ENCODE measurements at regions not wholly inside any gene's neighbourhood (a gene's known extent, or its start where the extent isn't known, plus 50 kb on each side); places are given as distances from the start of the nearest gene placed in this dataset.

DNA sequence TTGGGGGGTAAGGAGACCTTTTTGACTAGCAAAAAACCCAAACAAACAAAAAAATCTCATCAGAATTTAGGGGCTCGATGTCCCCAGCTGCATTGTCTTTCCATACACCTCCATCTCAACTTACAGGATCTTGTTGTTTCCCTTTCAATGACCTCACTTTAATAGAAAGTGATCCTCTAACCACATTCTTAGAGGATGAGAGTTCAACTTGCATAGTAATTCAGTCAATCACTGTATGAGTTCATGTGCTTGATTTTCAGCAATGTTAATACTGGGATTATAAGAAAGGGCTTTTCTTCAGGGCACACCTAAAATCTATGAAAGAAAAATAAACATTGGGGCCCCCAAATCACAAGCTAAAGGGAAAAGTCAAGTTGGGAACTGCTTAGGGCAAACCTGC is 1512.0 kb downstream of the SLITRK1 start:
- H3K9me3 ChIP-seq (replicated peaks): 0 out of 2 replicates have a peak, but pooled peaks cover 2% of the 10 kb centered on the region
- no peak for DNase-seq (ENCODE audit: low read depth in 1 of 2, low spot score in 2 of 2)
- no peak overlapping the region for H3K4me3 ChIP-seq
- no peaks in the 10 kb centered on the region for H3K36me3 ChIP-seq
- H3K4me1 ChIP-seq (replicated peaks): no peaks in the 10 kb centered on the region
- H3K27ac ChIP-seq: no peak overlapping the region
- no peaks in the 10 kb centered on the region for H3K27me3 ChIP-seq (replicated peaks)

- Histone ChIP-seq H3K4me1 (replicated peaks) (no peaks in the 10 kb centered on the region), H3K27ac (no peak overlapping the region)
Measured at GRCh38 chr13:82364525-82364924, 1517.7 kb downstream of the SLITRK1 start.

GRCh38 chr13:82358284-82358683 is 1524.0 kb downstream of the SLITRK1 start:
- Histone ChIP-seq H3K4me1 (replicated peaks) (no peaks in the 10 kb centered on the region), H3K27me3 (replicated peaks) (no peaks in the 10 kb centered on the region; the same call in 1 of the 2 replicates), H3K9me3 (replicated peaks) (0 out of 2 replicates have a peak, but pooled peaks cover 3% of the 10 kb centered on the region), H3K36me3 (no peaks in the 10 kb centered on the region), H3K4me3 (no peak overlapping the region), H3K27ac (no peak overlapping the region)
- no peak for DNase-seq (ENCODE audit: low read depth in 1 of 2, low spot score in 2 of 2)

More at GRCh38 chr13:82364525-82364924, 1517.7 kb downstream of the SLITRK1 start:
- H3K27me3 ChIP-seq (replicated peaks): no peaks in the 10 kb centered on the region
- 0 out of 2 replicates have a peak, but pooled peaks cover 2% of the 10 kb centered on the region for H3K9me3 ChIP-seq (replicated peaks)
- no peak overlapping the region for H3K4me3 ChIP-seq
- no peaks in the 10 kb centered on the region for H3K36me3 ChIP-seq
- DNase-seq (ENCODE audit: low read depth in 1 of 2, low spot score in 2 of 2): no peak

GRCh38 chr13:82356667-82357410 is 1525.4 kb downstream of the SLITRK1 start:
- no peak overlapping the region for H3K4me3 ChIP-seq
- no peak overlapping the region for H3K27ac ChIP-seq
- no peaks in the 10 kb centered on the region for H3K4me1 ChIP-seq (replicated peaks)
- 0 out of 2 replicates have a peak, but pooled peaks cover 3% of the 10 kb centered on the region for H3K9me3 ChIP-seq (replicated peaks)
- H3K36me3 ChIP-seq: no peaks in the 10 kb centered on the region
- DNase-seq (ENCODE audit: low read depth in 1 of 2, low spot score in 2 of 2): no peak
- no peaks in the 10 kb centered on the region; the same call in 1 of the 2 replicates for H3K27me3 ChIP-seq (replicated peaks)

- DNase-seq (ENCODE audit: low read depth in 1 of 2, low spot score in 2 of 2): no peak
- Histone ChIP-seq H3K27ac (no peak overlapping the region), H3K36me3 (no peaks in the 10 kb centered on the region), H3K27me3 (replicated peaks) (no peaks in the 10 kb centered on the region), H3K4me3 (no peak overlapping the region), H3K9me3 (replicated peaks) (no peaks in the 10 kb centered on the region), H3K4me1 (replicated peaks) (no peaks in the 10 kb centered on the region)
Measured at GRCh38 chr13:82344867-82345266, 1537.4 kb downstream of the SLITRK1 start.

DNA sequence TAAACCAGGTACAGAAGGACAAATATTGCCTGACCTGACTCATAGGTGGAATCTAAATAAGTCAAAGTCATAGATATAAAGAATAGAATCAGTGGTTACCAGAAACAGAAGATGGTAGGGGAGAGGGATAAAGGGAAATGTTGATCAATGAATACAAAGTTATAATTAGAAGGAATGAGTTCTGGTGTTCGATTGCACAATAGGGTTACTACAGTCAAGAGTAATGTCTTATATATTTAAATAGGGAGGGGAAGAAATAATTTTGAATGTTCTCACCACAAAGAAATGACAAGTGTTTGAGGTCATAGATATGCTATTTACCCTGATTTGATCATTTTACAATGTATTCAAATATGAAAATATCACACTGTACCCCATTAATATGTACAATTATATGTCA is 1541.2 kb downstream of the SLITRK1 start:
- H3K27me3 ChIP-seq (replicated peaks): no peaks in the 10 kb centered on the region
- H3K36me3 ChIP-seq: no peaks in the 10 kb centered on the region
- H3K9me3 ChIP-seq (replicated peaks): no peaks in the 10 kb centered on the region
- H3K4me3 ChIP-seq: no peak overlapping the region
- no peak for DNase-seq (ENCODE audit: low read depth in 1 of 2, low spot score in 2 of 2)
- H3K27ac ChIP-seq: no peak overlapping the region
- no peaks in the 10 kb centered on the region for H3K4me1 ChIP-seq (replicated peaks)

DNA sequence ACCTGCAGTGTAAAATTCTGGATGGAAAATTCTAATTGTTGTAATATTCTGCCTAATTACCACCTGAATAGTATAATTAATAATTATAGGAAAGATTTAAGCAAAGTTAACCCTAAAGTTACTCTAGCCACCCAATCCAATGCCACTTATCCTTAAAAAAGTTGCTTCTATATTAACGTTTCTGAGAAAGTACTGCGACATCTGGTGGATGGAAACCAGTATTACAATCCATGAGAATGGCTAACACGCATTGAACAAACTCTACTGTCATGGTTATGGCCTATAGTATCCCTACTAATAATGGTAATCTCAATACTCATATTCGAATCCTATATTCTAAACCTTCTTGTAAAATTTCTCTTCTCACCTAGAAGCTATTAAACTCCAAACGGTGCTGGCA is 1551.8 kb downstream of the SLITRK1 start:
- Histone ChIP-seq H3K9me3 (replicated peaks) (peaks cover 15% of the 10 kb centered on the region; the same call in 1 of the 2 replicates), H3K4me1 (replicated peaks) (no peaks in the 10 kb centered on the region), H3K4me3 (no peak overlapping the region), H3K36me3 (no peaks in the 10 kb centered on the region), H3K27me3 (replicated peaks) (no peaks in the 10 kb centered on the region), H3K27ac (no peak overlapping the region)
- DNase-seq (ENCODE audit: low read depth in 1 of 2, low spot score in 2 of 2): no peak

GRCh38 chr13:82323101-82323500 is 1559.2 kb downstream of the SLITRK1 start:
- peaks cover 10% of the 10 kb centered on the region for H3K9me3 ChIP-seq (replicated peaks)
- no peak overlapping the region for H3K27ac ChIP-seq
- no peak overlapping the region for H3K4me3 ChIP-seq
- no peak for DNase-seq (ENCODE audit: low read depth in 1 of 2, low spot score in 2 of 2)
- H3K4me1 ChIP-seq (replicated peaks): no peaks in the 10 kb centered on the region
- H3K27me3 ChIP-seq (replicated peaks): no peaks in the 10 kb centered on the region
- H3K36me3 ChIP-seq: no peaks in the 10 kb centered on the region

DNA sequence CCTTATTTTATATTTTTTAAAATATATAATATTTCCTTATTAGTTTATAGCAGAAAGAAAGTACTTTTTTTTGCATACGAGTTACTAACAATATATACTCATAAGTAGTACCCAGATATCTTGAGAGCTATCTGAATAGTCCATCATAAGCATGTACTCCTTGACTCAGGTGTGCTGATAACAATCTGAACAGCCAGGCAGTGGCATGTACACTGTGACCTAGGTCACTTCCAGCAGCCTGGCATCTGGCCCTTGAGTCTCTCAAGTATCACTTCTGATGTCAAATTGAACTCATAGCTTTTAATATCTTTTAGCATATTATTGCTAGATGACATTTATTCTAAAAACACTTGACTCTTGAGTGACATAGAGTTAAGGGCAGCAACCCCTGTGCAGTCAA is 1576.7 kb downstream of the SLITRK1 start:
- Histone ChIP-seq H3K27ac (no peak overlapping the region), H3K9me3 (replicated peaks) (peaks cover 7% of the 10 kb centered on the region; the same call in 1 of the 2 replicates), H3K4me3 (no peak overlapping the region), H3K4me1 (replicated peaks) (no peaks in the 10 kb centered on the region), H3K36me3 (no peaks in the 10 kb centered on the region), H3K27me3 (replicated peaks) (no peaks in the 10 kb centered on the region)
- DNase-seq (ENCODE audit: low read depth in 1 of 2, low spot score in 2 of 2): no peak

DNA sequence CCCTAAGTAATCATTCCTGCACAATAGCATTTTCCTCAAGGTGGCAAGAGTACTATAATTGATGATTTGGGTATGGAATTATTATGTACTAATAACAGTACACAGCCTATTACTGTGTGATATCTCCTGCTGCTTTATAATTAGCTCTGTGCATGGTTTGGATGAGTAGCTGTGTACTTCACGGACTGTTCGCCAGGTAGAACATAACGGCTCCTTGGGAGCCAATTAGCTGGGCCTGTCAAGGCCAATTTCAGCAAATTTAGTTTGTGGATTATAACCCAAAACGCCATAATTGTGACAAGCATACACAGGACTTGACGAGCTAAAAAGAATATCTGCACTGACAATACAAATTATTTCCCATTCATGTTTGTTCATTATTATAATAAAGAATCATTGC is 1584.2 kb downstream of the SLITRK1 start:
- Histone ChIP-seq H3K27ac (no peak overlapping the region), H3K27me3 (replicated peaks) (0 out of 2 replicates have a peak, but pooled peaks cover 3% of the 10 kb centered on the region), H3K9me3 (replicated peaks) (peaks cover 6% of the 10 kb centered on the region), H3K36me3 (no peaks in the 10 kb centered on the region), H3K4me1 (replicated peaks) (no peaks in the 10 kb centered on the region), H3K4me3 (no peak overlapping the region)
- no peak for DNase-seq (ENCODE audit: low read depth in 1 of 2, low spot score in 2 of 2)

DNA sequence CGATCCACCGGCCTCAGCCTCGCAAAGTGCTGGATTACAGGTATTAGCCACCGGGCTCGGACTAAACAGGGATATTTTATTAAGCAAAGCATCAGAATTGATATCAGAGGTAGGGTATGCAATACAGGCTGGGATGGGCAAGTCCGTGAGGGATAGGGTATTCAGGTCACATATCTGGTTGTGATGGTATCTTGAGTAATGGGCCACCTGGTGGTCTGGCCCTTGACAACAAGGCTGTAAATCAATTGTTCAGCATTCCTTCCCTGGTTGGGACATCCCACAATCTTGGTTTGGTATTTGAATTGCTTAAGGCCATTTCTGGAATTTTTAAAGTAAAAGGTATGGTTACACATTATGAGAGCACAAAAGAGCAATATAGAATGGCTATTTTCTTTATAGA is 1588.0 kb downstream of the SLITRK1 start:
- peaks cover 3% of the 10 kb centered on the region for H3K9me3 ChIP-seq (replicated peaks)
- no peaks in the 10 kb centered on the region for H3K36me3 ChIP-seq
- H3K27me3 ChIP-seq (replicated peaks): 0 out of 2 replicates have a peak, but pooled peaks cover 3% of the 10 kb centered on the region
- H3K27ac ChIP-seq: no peak overlapping the region
- DNase-seq (ENCODE audit: low read depth in 1 of 2, low spot score in 2 of 2): no peak
- no peak overlapping the region for H3K4me3 ChIP-seq
- no peaks in the 10 kb centered on the region for H3K4me1 ChIP-seq (replicated peaks)

DNA sequence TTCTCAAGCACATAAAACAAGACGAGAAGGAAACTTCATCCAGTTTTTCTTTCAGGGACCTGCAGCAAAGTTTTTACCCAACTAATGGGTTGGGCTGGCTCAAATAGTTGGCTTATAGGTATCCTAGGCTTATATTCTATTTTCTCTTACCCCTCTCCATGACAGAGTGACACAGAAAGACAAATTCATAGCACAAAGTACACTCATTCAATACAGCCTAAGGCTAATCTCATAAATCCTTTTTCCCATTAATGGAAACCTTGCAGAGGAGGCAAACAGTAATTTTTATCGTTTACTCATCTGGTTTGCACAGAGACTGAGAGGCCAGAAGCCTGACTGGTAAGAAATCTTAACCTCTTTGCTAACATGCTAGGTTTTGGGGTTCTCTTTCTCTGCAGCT is 1589.9 kb downstream of the SLITRK1 start:
- H3K27ac ChIP-seq: no peak overlapping the region
- DNase-seq (ENCODE audit: low read depth in 1 of 2, low spot score in 2 of 2): no peak
- H3K9me3 ChIP-seq (replicated peaks): peaks cover 3% of the 10 kb centered on the region
- no peaks in the 10 kb centered on the region for H3K4me1 ChIP-seq (replicated peaks)
- 0 out of 2 replicates have a peak, but pooled peaks cover 3% of the 10 kb centered on the region for H3K27me3 ChIP-seq (replicated peaks)
- no peak overlapping the region for H3K4me3 ChIP-seq
- H3K36me3 ChIP-seq: no peaks in the 10 kb centered on the region

DNA sequence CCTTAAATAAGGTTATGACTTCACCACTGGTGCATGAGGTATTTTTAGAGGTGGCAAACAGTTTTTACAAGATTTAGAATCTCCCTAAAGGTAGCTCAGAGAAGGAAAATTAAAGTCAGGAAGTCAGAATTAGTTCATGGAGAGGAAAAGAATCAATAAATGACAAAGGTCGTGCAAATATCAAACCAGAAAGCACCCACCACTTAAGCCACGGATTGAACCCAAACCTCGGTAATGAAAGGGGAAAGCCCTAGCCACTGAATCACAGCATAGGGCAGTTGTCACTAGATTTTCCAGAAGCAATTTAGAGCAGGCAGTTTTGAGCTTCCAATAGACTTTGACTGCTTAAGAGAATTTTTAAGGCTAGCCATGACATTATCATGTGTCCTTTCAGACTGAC is 1590.4 kb downstream of the SLITRK1 start:
- no peaks in the 10 kb centered on the region for H3K36me3 ChIP-seq
- no peak overlapping the region for H3K4me3 ChIP-seq
- no peaks in the 10 kb centered on the region for H3K4me1 ChIP-seq (replicated peaks)
- no peak for DNase-seq (ENCODE audit: low read depth in 1 of 2, low spot score in 2 of 2)
- H3K27ac ChIP-seq: no peak overlapping the region
- peaks cover 3% of the 10 kb centered on the region for H3K9me3 ChIP-seq (replicated peaks)
- H3K27me3 ChIP-seq (replicated peaks): 0 out of 2 replicates have a peak, but pooled peaks cover 3% of the 10 kb centered on the region

GRCh38 chr13:82275644-82276043 is 1606.6 kb downstream of the SLITRK1 start:
- no peaks in the 10 kb centered on the region for H3K4me1 ChIP-seq (replicated peaks)
- H3K9me3 ChIP-seq (replicated peaks): no peaks in the 10 kb centered on the region
- H3K36me3 ChIP-seq: no peaks in the 10 kb centered on the region
- no peak for DNase-seq (ENCODE audit: low read depth in 1 of 2, low spot score in 2 of 2)
- no peaks in the 10 kb centered on the region for H3K27me3 ChIP-seq (replicated peaks)
- H3K4me3 ChIP-seq: no peak overlapping the region
- no peak overlapping the region for H3K27ac ChIP-seq
